HCT116 (cell line): ENCODE measurements at regions not wholly inside any gene's neighbourhood (a gene's known extent, or its start where the extent isn't known, plus 50 kb on each side); places are given as distances from the start of the nearest gene placed in this dataset.

Source experiments
- POLR2A ChIP-seq: IDR thresholded peaks from 2 replicates; pipeline ENCODE4 v1.7.0; 2011; ENCODE audit warnings: borderline replicate concordance; ENCODE audit not compliant: insufficient read depth, insufficient read length; ENCODE audit errors: extremely low read depth
- POLR2AphosphoS5 ChIP-seq: IDR thresholded peaks from 2 replicates; pipeline ENCODE4 v1.6.1; 2011; ENCODE audit warnings: mild to moderate bottlenecking, low read depth, low read length, moderate library complexity
- SIN3A ChIP-seq: IDR thresholded peaks from 2 replicates; pipeline ENCODE4 v1.6.1; 2012; ENCODE audit warnings: low read depth
- ZFX ChIP-seq: fragments of 450-650 bp; IDR thresholded peaks from 2 replicates; pipeline ENCODE4 v1.6.1; 2017

- no peak for TF ChIP-seq ZFX
- TF ChIP-seq POLR2AphosphoS5: no peak
- TF ChIP-seq SIN3A: no peak
- no peak for TF ChIP-seq POLR2A
These were observed 220.8 kb upstream of the HDAC4 start for GRCh38 chr2:239621611-239622010.
